ENCODE measurements at regions not wholly inside any gene's neighbourhood (a gene's known extent, or its start where the extent isn't known, plus 50 kb on each side); places are given as distances from the start of the nearest gene placed in this dataset.

- TF ChIP-seq POLR2A (IDR thresholded peaks at IDR 0.05; ENCODE audit: low read depth) (no peak), CTCF (IDR thresholded peaks at IDR 0.05) (no peak)
These were observed 425.8 kb upstream of the GRIN3A start for GRCh38 chr9:102164247-102164646.

Measured in esophagus muscularis mucosa (tissue), 3 donors.